T-helper 1 cell treated with Interleukin-12 subunit alpha and Interleukin-12 subunit beta and Interleukin-4 antibody, amounts not matched to agents 30 ng/mL and 1 ng/mL, for 36 hours (primary cell): ENCODE measurements at regions not wholly inside any gene's neighbourhood (a gene's known extent, or its start where the extent isn't known, plus 50 kb on each side); places are given as distances from the start of the nearest gene placed in this dataset.

Source experiments
- intact Hi-C: fragments of 100-400 bp; cut with micrococcal nuclease; formaldehyde crosslinking; loops from one replicate; pipeline ENCODE4 v1.15.1; 2024

GRCh38 chr4:161132715-161133425, 1030.9 kb downstream of the FSTL5 start:
- intact Hi-C loops, result no loop called here

- intact Hi-C loops, result no loop called here
These were observed 1042.3 kb downstream of the FSTL5 start for GRCh38 chr4:161121451-161121850.

- intact Hi-C loops, result no loop called here
These were observed 1061.9 kb downstream of the FSTL5 start for GRCh38 chr4:161101881-161102280.

GRCh38 chr4:161097821-161098220, 1066.0 kb downstream of the FSTL5 start:
- intact Hi-C loops, result no loop called here

- intact Hi-C loops, result no loop called here
These were observed 1102.8 kb downstream of the FSTL5 start for GRCh38 chr4:161061046-161061445.
